ENCODE measurements at regions not wholly inside any gene's neighbourhood (a gene's known extent, or its start where the extent isn't known, plus 50 kb on each side); places are given as distances from the start of the nearest gene placed in this dataset.

DNA sequence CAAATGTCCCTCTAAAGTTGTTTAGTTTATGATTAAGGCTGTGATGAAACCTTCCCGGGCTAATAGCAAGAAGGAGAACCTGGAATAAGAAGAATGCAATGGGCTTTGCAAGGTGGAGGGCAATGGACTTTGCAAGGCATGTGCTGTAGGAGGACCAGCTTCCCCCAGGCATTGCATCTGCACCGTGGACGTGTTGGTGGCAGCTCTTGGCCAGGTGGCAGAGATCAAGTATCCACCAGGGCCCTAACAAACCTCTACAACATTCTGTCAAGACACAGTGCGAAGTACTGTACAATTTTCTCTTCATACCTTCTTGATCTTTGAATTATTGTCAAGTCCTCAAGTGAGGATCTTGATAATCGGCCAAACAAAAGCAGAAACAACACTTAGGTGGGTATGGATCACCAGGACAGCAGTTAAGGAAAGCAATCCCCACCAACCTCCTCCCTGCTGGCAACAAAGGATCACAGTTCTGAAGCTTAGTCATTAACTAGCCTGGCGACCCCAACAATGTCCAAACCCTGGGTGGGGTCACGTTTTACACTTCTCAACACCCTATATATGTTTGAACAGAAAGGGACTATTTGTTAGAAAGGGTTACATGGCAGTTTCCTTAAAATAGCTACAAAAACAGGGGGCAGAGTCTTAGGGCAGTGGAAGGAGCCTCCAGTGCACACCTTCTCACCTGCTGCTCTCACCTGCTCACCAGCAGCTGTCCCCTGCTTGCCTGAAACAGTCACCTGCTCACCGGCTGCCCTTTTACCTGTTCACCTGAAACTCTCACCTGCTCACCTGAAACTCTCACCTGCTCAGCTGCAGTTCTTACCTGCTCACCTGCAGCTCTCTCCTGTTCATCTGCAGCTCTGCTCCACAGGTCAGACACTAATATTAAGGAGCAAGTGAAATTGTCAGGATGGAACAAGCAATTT lies 137.9 kb upstream of the LIPC start:
- peaks cover 0 to 12% (median 3%) of the 10 kb centered on the region in 4 donors for H3K4me1 ChIP-seq (ENCODE audit: control insufficient read depth in 4 of 4, insufficient read depth in 4 of 4, low read length in 3 of 4)
- H3K9ac ChIP-seq (ENCODE audit: low read depth in 1 of 2, low read length in 2 of 2), result no peak overlapping the region
- peaks cover 0 to 7% (median 1%) of the 10 kb centered on the region in 4 donors for H3K9me3 ChIP-seq (ENCODE audit: control insufficient read depth in 4 of 4, low read length in 3 of 4)
- H3K36me3 ChIP-seq (ENCODE audit: control insufficient read depth in 4 of 4, insufficient read depth in 3 of 4, low read depth in 1 of 4, low read length in 3 of 4), result peaks cover 0 to 5% (median 0%) of the 10 kb centered on the region in 4 donors
- whole genome bisulfite sequencing, result 82% methylated on average over 8 of the region's 8 CpGs
- H3K27ac ChIP-seq (ENCODE audit: low read depth in 1 of 2, low read length in 2 of 2), result no peak overlapping the region
- no peak for DNase-seq (ENCODE audit: low spot score)
- no peaks in the 10 kb centered on the region for H3K27me3 ChIP-seq (ENCODE audit: control insufficient read depth in 4 of 4, insufficient read depth in 4 of 4, low read length in 3 of 4)
- TF ChIP-seq FOXA1 (IDR thresholded peaks at IDR 0.05), result no peak
- no peak overlapping the region for H3K4me3 ChIP-seq (ENCODE audit: low read depth in 1 of 3, low read length in 3 of 3)

DNA sequence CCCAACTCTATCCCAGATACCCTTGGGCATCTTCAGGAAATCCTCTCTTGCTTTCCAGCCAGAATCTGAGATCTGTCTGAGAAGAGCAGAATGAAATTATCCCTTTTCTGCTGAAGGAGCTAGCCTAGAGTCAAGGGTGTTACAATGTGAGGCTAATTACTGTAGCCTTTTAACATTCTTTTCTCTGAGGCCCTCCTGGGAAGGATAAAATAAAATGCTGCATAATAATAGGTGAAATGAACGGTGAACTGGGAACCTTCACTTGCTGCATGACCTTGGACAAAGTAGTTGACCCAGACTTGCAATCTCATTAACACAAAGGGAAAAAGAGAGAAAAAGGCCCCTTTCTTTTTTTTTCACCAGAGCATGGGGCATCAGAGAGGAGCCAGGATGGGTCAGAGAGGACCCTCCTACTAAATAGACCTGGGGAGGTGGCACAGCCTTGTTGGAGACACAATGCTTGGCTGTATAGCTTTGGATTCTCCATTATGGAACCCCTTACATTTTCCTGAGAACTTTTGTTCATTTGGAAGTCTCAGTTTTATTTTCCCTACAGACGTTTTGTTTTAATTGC lies 137.0 kb upstream of the LIPC start:
- DNase-seq (ENCODE audit: low spot score), result no peak
- peaks cover 0 to 5% (median 0%) of the 10 kb centered on the region in 4 donors for H3K36me3 ChIP-seq (ENCODE audit: control insufficient read depth in 4 of 4, insufficient read depth in 3 of 4, low read depth in 1 of 4, low read length in 3 of 4)
- WGBS, result 58% methylated on average over 2 of the region's 2 CpGs
- H3K27ac ChIP-seq (ENCODE audit: low read depth in 1 of 2, low read length in 2 of 2), result no peak overlapping the region
- peaks cover 0 to 7% (median 1%) of the 10 kb centered on the region in 4 donors for H3K9me3 ChIP-seq (ENCODE audit: control insufficient read depth in 4 of 4, low read length in 3 of 4)
- no peak for TF ChIP-seq HNF4A (conservative IDR thresholded peaks at IDR 0.05)
- TF ChIP-seq YY1 (IDR thresholded peaks at IDR 0.05), result no peak
- TF ChIP-seq RXRA (IDR thresholded peaks at IDR 0.05), result no peak
- no peak for TF ChIP-seq TAF1 (conservative IDR thresholded peaks at IDR 0.05)
- no peak for TF ChIP-seq HNF4G (IDR thresholded peaks at IDR 0.05)
- TF ChIP-seq FOXA1 (IDR thresholded peaks at IDR 0.05), result no peak
- TF ChIP-seq, protein P1, sequence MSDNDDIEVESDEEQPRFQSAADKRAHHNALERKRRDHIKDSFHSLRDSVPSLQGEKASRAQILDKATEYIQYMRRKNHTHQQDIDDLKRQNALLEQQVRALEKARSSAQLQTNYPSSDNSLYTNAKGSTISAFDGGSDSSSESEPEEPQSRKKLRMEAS (IDR thresholded peaks at IDR 0.05), result no peak
- TF ChIP-seq EGR1 (IDR thresholded peaks at IDR 0.05; ENCODE audit: low read depth in 2 of 2), result no peak
- TF ChIP-seq, protein P2, sequence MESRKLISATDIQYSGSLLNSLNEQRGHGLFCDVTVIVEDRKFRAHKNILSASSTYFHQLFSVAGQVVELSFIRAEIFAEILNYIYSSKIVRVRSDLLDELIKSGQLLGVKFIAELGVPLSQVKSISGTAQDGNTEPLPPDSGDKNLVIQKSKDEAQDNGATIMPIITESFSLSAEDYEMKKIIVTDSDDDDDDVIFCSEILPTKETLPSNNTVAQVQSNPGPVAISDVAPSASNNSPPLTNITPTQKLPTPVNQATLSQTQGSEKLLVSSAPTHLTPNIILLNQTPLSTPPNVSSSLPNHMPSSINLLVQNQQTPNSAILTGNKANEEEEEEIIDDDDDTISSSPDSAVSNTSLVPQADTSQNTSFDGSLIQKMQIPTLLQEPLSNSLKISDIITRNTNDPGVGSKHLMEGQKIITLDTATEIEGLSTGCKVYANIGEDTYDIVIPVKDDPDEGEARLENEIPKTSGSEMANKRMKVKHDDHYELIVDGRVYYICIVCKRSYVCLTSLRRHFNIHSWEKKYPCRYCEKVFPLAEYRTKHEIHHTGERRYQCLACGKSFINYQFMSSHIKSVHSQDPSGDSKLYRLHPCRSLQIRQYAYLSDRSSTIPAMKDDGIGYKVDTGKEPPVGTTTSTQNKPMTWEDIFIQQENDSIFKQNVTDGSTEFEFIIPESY (IDR thresholded peaks at IDR 0.05), result no peak
- no peak for TF ChIP-seq RAD21 (IDR thresholded peaks at IDR 0.05)
- no peak for TF ChIP-seq FOXA2 (IDR thresholded peaks at IDR 0.05)
- TF ChIP-seq, protein P3, sequence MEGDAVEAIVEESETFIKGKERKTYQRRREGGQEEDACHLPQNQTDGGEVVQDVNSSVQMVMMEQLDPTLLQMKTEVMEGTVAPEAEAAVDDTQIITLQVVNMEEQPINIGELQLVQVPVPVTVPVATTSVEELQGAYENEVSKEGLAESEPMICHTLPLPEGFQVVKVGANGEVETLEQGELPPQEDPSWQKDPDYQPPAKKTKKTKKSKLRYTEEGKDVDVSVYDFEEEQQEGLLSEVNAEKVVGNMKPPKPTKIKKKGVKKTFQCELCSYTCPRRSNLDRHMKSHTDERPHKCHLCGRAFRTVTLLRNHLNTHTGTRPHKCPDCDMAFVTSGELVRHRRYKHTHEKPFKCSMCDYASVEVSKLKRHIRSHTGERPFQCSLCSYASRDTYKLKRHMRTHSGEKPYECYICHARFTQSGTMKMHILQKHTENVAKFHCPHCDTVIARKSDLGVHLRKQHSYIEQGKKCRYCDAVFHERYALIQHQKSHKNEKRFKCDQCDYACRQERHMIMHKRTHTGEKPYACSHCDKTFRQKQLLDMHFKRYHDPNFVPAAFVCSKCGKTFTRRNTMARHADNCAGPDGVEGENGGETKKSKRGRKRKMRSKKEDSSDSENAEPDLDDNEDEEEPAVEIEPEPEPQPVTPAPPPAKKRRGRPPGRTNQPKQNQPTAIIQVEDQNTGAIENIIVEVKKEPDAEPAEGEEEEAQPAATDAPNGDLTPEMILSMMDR (IDR thresholded peaks at IDR 0.05; ENCODE audit: low read depth, low read length, missing input control), result no peak
- no peak for TF ChIP-seq SP1 (IDR thresholded peaks at IDR 0.05)
- TF ChIP-seq JUND (IDR thresholded peaks at IDR 0.05), result no peak
- TF ChIP-seq, protein P4, sequence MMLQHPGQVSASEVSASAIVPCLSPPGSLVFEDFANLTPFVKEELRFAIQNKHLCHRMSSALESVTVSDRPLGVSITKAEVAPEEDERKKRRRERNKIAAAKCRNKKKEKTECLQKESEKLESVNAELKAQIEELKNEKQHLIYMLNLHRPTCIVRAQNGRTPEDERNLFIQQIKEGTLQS (IDR thresholded peaks at IDR 0.05), result no peak
- no peak for TF ChIP-seq GABPA (IDR thresholded peaks at IDR 0.05 in 1 of 2, conservative IDR thresholded peaks at IDR 0.05 in 1 of 2)
- TF ChIP-seq, protein P5, sequence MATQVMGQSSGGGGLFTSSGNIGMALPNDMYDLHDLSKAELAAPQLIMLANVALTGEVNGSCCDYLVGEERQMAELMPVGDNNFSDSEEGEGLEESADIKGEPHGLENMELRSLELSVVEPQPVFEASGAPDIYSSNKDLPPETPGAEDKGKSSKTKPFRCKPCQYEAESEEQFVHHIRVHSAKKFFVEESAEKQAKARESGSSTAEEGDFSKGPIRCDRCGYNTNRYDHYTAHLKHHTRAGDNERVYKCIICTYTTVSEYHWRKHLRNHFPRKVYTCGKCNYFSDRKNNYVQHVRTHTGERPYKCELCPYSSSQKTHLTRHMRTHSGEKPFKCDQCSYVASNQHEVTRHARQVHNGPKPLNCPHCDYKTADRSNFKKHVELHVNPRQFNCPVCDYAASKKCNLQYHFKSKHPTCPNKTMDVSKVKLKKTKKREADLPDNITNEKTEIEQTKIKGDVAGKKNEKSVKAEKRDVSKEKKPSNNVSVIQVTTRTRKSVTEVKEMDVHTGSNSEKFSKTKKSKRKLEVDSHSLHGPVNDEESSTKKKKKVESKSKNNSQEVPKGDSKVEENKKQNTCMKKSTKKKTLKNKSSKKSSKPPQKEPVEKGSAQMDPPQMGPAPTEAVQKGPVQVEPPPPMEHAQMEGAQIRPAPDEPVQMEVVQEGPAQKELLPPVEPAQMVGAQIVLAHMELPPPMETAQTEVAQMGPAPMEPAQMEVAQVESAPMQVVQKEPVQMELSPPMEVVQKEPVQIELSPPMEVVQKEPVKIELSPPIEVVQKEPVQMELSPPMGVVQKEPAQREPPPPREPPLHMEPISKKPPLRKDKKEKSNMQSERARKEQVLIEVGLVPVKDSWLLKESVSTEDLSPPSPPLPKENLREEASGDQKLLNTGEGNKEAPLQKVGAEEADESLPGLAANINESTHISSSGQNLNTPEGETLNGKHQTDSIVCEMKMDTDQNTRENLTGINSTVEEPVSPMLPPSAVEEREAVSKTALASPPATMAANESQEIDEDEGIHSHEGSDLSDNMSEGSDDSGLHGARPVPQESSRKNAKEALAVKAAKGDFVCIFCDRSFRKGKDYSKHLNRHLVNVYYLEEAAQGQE (IDR thresholded peaks at IDR 0.05), result no peak
- TF ChIP-seq NR2F2 (IDR thresholded peaks at IDR 0.05), result no peak
- H3K9ac ChIP-seq (ENCODE audit: low read depth in 1 of 2, low read length in 2 of 2), result no peak overlapping the region
- no peaks in the 10 kb centered on the region for H3K27me3 ChIP-seq (ENCODE audit: control insufficient read depth in 4 of 4, insufficient read depth in 4 of 4, low read length in 3 of 4)
- H3K4me3 ChIP-seq (ENCODE audit: low read depth in 1 of 3, low read length in 3 of 3), result no peak overlapping the region
- H3K4me1 ChIP-seq (ENCODE audit: control insufficient read depth in 4 of 4, insufficient read depth in 4 of 4, low read length in 3 of 4), result peaks cover 0 to 12% (median 3%) of the 10 kb centered on the region in 4 donors

Measured in liver (tissue), 8 donors.